H1 (cell line): ENCODE measurements at regions not wholly inside any gene's neighbourhood (a gene's known extent, or its start where the extent isn't known, plus 50 kb on each side); places are given as distances from the start of the nearest gene placed in this dataset.

Experiments used
- CTCF ChIA-PET: fragments of 300-600 bp; sonication (Branson Sonifier 250); formaldehyde crosslinking; loops from one replicate; lab custom pipeline; 2021; ENCODE audit not compliant: partially characterized antibody; lab: Charles Lee
- POLR2A ChIA-PET: fragments of 300-600 bp; sonication (Branson Sonifier 250); formaldehyde crosslinking; loops from one replicate; lab custom pipeline; 2021; ENCODE audit warnings: inconsistent platforms; ENCODE audit not compliant: partially characterized antibody; lab: Charles Lee
- DNase-seq, 2 experiments: peaks; one replicate each; pipeline versions ENCODE4 v3.0.0 to v3.0.0-alpha.2; 2010 to 2022; ENCODE audit warnings: low spot score in 2 of 2, low read depth in 1 of 2, mixed read lengths in 1 of 2
- FAIRE-seq: peaks from 2 replicates; lab custom pipeline; 2011; peaks lifted over from hg19 to GRCh38; lab: Jason Lieb, UNC
- H2AFZ ChIP-seq: 2 replicates; pipeline ENCODE4 v1.8.1; 2012; ENCODE audit warnings: low read length, inconsistent platforms
- H2AK5ac ChIP-seq: 2 replicates; pipeline ENCODE4 v1.6.1; 2013; ENCODE audit warnings: low read depth, low read length
- H2BK120ac ChIP-seq: replicated peaks from 2 replicates; pipeline ENCODE3; 2013; ENCODE audit warnings: low read depth, low read length, inconsistent platforms
- H2BK12ac ChIP-seq: 2 replicates; pipeline ENCODE4 v1.6.1; 2013; ENCODE audit warnings: low read depth, low read length
- H2BK15ac ChIP-seq: 2 replicates; pipeline ENCODE4 v1.6.1; 2013; ENCODE audit warnings: low read length
- H2BK20ac ChIP-seq: 2 replicates; pipeline ENCODE4 v1.6.1; 2013; ENCODE audit warnings: low read length
- H2BK5ac ChIP-seq: 2 replicates; pipeline ENCODE4 v1.6.1; 2013; ENCODE audit warnings: low read depth, low read length
- H3K14ac ChIP-seq: 2 replicates; pipeline ENCODE4 v1.6.1; 2013; ENCODE audit warnings: inconsistent platforms; ENCODE audit not compliant: insufficient read length
- H3K18ac ChIP-seq: 2 replicates; pipeline ENCODE4 v1.6.1; 2013; ENCODE audit warnings: low read length; ENCODE audit errors: extremely low read depth
- H3K23ac ChIP-seq: 2 replicates; pipeline ENCODE4 v1.6.1; 2013; ENCODE audit warnings: inconsistent platforms; ENCODE audit not compliant: insufficient read length
- H3K23me2 ChIP-seq: 2 replicates; pipeline ENCODE4 v1.6.1; 2013; ENCODE audit warnings: low read depth, low read length
- H3K27ac ChIP-seq: 2 replicates; pipeline ENCODE4 v1.6.1; 2011; ENCODE audit warnings: low read depth, low read length, inconsistent platforms
- H3K27me3 ChIP-seq, 4 experiments: replicated peaks in 1 of 4; 1 replicate in 1 of 4; 2 replicates in 3 of 4; pipeline versions ENCODE4 v1.6.1 to v1.8.1; 2011 to 2013; ENCODE audit warnings: low read length in 3 of 4, mild to moderate bottlenecking in 3 of 4, inconsistent platforms in 2 of 4, mixed read lengths in 2 of 4, moderate library complexity in 1 of 4; ENCODE audit not compliant: control insufficient read depth in 3 of 4, insufficient read depth in 3 of 4; ENCODE audit errors: extremely low read depth in 1 of 4
- H3K36me3 ChIP-seq, 4 experiments: 2 replicates each; pipeline versions ENCODE4 v1.6.1 to v1.8.1; 2011 to 2013; ENCODE audit warnings: mild to moderate bottlenecking in 4 of 4, low read length in 3 of 4, moderate library complexity in 2 of 4, control low read depth in 1 of 4, inconsistent platforms in 1 of 4; ENCODE audit not compliant: insufficient read depth in 4 of 4, control insufficient read depth in 2 of 4
- H3K4ac ChIP-seq: replicated peaks from 2 replicates; pipeline ENCODE3; 2013; ENCODE audit warnings: low read length, low read depth, mixed read lengths, inconsistent platforms; ENCODE audit not compliant: insufficient read length
- H3K4me1 ChIP-seq, 4 experiments: replicated peaks in 1 of 4; 1 replicate in 1 of 4; 2 replicates in 3 of 4; pipeline versions ENCODE4 v1.6.1 to v1.8.1; 2011 to 2013; ENCODE audit warnings: low read length in 3 of 4, inconsistent platforms in 2 of 4, mixed read lengths in 1 of 4; ENCODE audit not compliant: insufficient read depth in 4 of 4, control insufficient read depth in 3 of 4
- H3K4me2 ChIP-seq, 2 experiments: 2 replicates each; pipeline versions ENCODE4 v1.6.1 to v1.8.1; 2011 to 2013; ENCODE audit warnings: low read depth in 2 of 2, low read length in 2 of 2, control low read depth in 1 of 2, inconsistent platforms in 1 of 2, mild to moderate bottlenecking in 1 of 2; ENCODE audit not compliant: insufficient read depth in 1 of 2
- H3K4me3 ChIP-seq, 4 experiments: fragments of 200-600, 300-600 bp in 1 of 4; sonication (generic), shearing (Covaris generic), sonication (Bioruptor Twin) in 1 of 4; 2 replicates each; pipeline versions ENCODE4 v1.5.1 to v1.8.1; 2011 to 2016; ENCODE audit warnings: low read length in 4 of 4, low read depth in 3 of 4, control low read depth in 2 of 4, inconsistent platforms in 2 of 4, mild to moderate bottlenecking in 2 of 4, mixed read lengths in 1 of 4, moderate library complexity in 1 of 4; ENCODE audit not compliant: insufficient read depth in 2 of 4; ENCODE audit errors: extremely low read depth in 1 of 4
- H3K56ac ChIP-seq: replicated peaks from 2 replicates; pipeline ENCODE3; 2013; ENCODE audit warnings: low read depth, mild to moderate bottlenecking, mixed read lengths, low read length, inconsistent platforms; ENCODE audit not compliant: insufficient read length
- H3K79me1 ChIP-seq: 2 replicates; pipeline ENCODE4 v1.6.1; 2013; ENCODE audit warnings: low read depth, low read length, control low read depth
- H3K79me2 ChIP-seq, 2 experiments: 2 replicates each; pipeline versions ENCODE4 v1.6.1 to v1.8.1; 2012 to 2013; ENCODE audit warnings: low read length in 2 of 2, mild to moderate bottlenecking in 2 of 2, inconsistent platforms in 1 of 2; ENCODE audit not compliant: insufficient read depth in 2 of 2, control insufficient read depth in 1 of 2
- H3K9ac ChIP-seq, 4 experiments: replicated peaks in 1 of 4; 1 replicate in 1 of 4; 2 replicates in 3 of 4; pipeline versions ENCODE4 v1.6.1 to v1.8.1; 2011 to 2013; ENCODE audit warnings: low read depth in 3 of 4, low read length in 3 of 4, control low read depth in 2 of 4, mild to moderate bottlenecking in 2 of 4, moderate library complexity in 2 of 4, inconsistent platforms in 1 of 4; ENCODE audit errors: extremely low read depth in 1 of 4
- H3K9me3 ChIP-seq, 2 experiments: 2 replicates each; pipeline versions ENCODE4 v1.6.1 to v1.8.1; 2012 to 2013; ENCODE audit warnings: mild to moderate bottlenecking in 2 of 2, moderate library complexity in 2 of 2, control low read depth in 1 of 2, inconsistent platforms in 1 of 2, low read depth in 1 of 2, low read length in 1 of 2, mixed read lengths in 1 of 2; ENCODE audit not compliant: insufficient read depth in 2 of 2
- H4K20me1 ChIP-seq, 2 experiments: replicated peaks in 1 of 2; 2 replicates each; pipeline versions ENCODE3 to v1.8.1; 2011 to 2013; ENCODE audit warnings: inconsistent platforms in 2 of 2, low read length in 2 of 2, mild to moderate bottlenecking in 1 of 2; ENCODE audit not compliant: insufficient read depth in 2 of 2, control insufficient read depth in 1 of 2
- H4K5ac ChIP-seq: 2 replicates; pipeline ENCODE4 v1.6.1; 2013; ENCODE audit warnings: low read length, low read depth, mixed read lengths, inconsistent platforms; ENCODE audit not compliant: insufficient read length
- H4K8ac ChIP-seq: 2 replicates; pipeline ENCODE4 v1.8.0; 2013; ENCODE audit warnings: mild to moderate bottlenecking, moderate library complexity, low read length, inconsistent platforms; ENCODE audit not compliant: insufficient read depth; ENCODE audit errors: extremely low read depth
- H4K91ac ChIP-seq: replicated peaks from 2 replicates; pipeline ENCODE3; 2013; ENCODE audit warnings: low read length, mixed read lengths, inconsistent platforms; ENCODE audit not compliant: insufficient read length
- BRCA1 ChIP-seq: IDR thresholded peaks from 2 replicates; pipeline ENCODE4 v1.6.1; 2012; ENCODE audit warnings: low read depth, low read length, improper control_type of control experiment
- CBX8 ChIP-seq: fragments of 300-800, 300-1000 bp; sonication (generic); IDR thresholded peaks from 2 replicates; pipeline ENCODE4 v1.7.1; 2016; ENCODE audit warnings: low read depth, low read length, borderline replicate concordance
- CTBP2 ChIP-seq: IDR thresholded peaks from 2 replicates; pipeline ENCODE4 v1.7.0; 2011; ENCODE audit warnings: borderline replicate concordance, mild to moderate bottlenecking, moderate library complexity, mixed read lengths, low read length; ENCODE audit not compliant: insufficient read depth, insufficient read length
- EZH2 ChIP-seq: fragments of 200-600 bp; sonication (generic); IDR thresholded peaks from 2 replicates; pipeline ENCODE4 v1.7.1; 2012; ENCODE audit warnings: low read depth, mild to moderate bottlenecking, moderate library complexity, low read length, inconsistent platforms; ENCODE audit not compliant: severe bottlenecking
- GABPA ChIP-seq: IDR thresholded peaks from 2 replicates; pipeline ENCODE4 v1.6.1; 2011; ENCODE audit warnings: mild to moderate bottlenecking, low read length, moderate library complexity, borderline replicate concordance; ENCODE audit not compliant: insufficient read depth
- JUN ChIP-seq: IDR thresholded peaks from 2 replicates; pipeline ENCODE4 v1.6.1; 2011; ENCODE audit warnings: low read depth, mild to moderate bottlenecking, improper control_type of control experiment, low read length
- NANOG ChIP-seq: IDR thresholded peaks from 2 replicates; pipeline ENCODE4 v1.6.1; 2011; ENCODE audit warnings: low read length, low read depth, mild to moderate bottlenecking, inconsistent platforms; ENCODE audit not compliant: insufficient read depth, poor library complexity, severe bottlenecking
- SAP30 ChIP-seq: fragments of 300-600 bp; sonication (generic); IDR thresholded peaks from 2 replicates; pipeline ENCODE4 v1.7.1; 2012; ENCODE audit warnings: low read length, moderate library complexity, mild to moderate bottlenecking, inconsistent platforms; ENCODE audit not compliant: insufficient read depth, insufficient replicate concordance
- SIN3A ChIP-seq, 2 experiments: IDR thresholded peaks in 1 of 2; conservative IDR thresholded peaks in 1 of 2; 2 replicates each; pipeline ENCODE4 v1.6.1; 2011 to 2012; ENCODE audit warnings: low read length in 2 of 2, improper control_type of control experiment in 1 of 2, low read depth in 1 of 2, mild to moderate bottlenecking in 1 of 2
- SIRT6 ChIP-seq: IDR thresholded peaks from one replicate; pipeline ENCODE4 v1.7.1; 2012; ENCODE audit warnings: low read length, inconsistent platforms
- SIX5 ChIP-seq: IDR thresholded peaks from 2 replicates; pipeline ENCODE4 v1.6.1; 2011; ENCODE audit warnings: mild to moderate bottlenecking, low read depth, low read length
- SP1 ChIP-seq: IDR thresholded peaks from 2 replicates; pipeline ENCODE4 v1.6.1; 2011; ENCODE audit warnings: low read depth, low read length
- TEAD4 ChIP-seq: IDR thresholded peaks from 2 replicates; pipeline ENCODE4 v1.6.1; 2012; ENCODE audit warnings: low read depth, low read length, inconsistent platforms, mixed read lengths

- no peak for TF ChIP-seq CTBP2
Measured at GRCh38 chr2:138247302-138247701, 254.3 kb upstream of the SPOPL start (continued).

GRCh38 chr2:138249207-138249606 lies 252.4 kb upstream of the SPOPL start:
- Histone ChIP-seq H3K79me2 (no peaks in the 10 kb centered on the region), H3K4me3 (no peak overlapping the region), H3K56ac (no peak overlapping the region), H2AFZ (no peak overlapping the region), H3K18ac (no peak overlapping the region), H2BK5ac (no peak overlapping the region), H3K9ac (no peak overlapping the region), H3K36me3 (no peaks in the 10 kb centered on the region), H2BK15ac (no peak overlapping the region), H2BK120ac (no peak overlapping the region), H2BK12ac (no peak overlapping the region), H2AK5ac (no peak overlapping the region), H3K14ac (no peak overlapping the region), H4K20me1 (no peaks in the 10 kb centered on the region), H3K4me2 (no peak overlapping the region), H3K23me2 (no peaks in the 10 kb centered on the region), H4K8ac (no peak overlapping the region), H3K27ac (no peak overlapping the region), H3K4me1 (peaks cover 0 to 4% (median 2%) of the 10 kb centered on the region in 4 experiments; a peak in 2 of 7 replicates), H3K23ac (no peak overlapping the region), H3K27me3 (no peaks in the 10 kb centered on the region), H4K5ac (no peak overlapping the region), H4K91ac (no peak overlapping the region), H2BK20ac (no peak overlapping the region), H3K9me3 (no peaks in the 10 kb centered on the region), H3K79me1 (no peaks in the 10 kb centered on the region), H3K4ac (no peak overlapping the region)
- FAIRE-seq (no peak), DNase-seq (no peak)
- CTCF ChIA-PET, result interaction anchor here (1.2 to 2.1 kb wide), 2 partner anchors 11 to 130 kb away, joined by 4 to 5 read pairs; no protein-coding TSS in a partner anchor
- POLR2A ChIA-PET, result no interaction called here
- no peak for TF ChIP-seq NANOG
- TF ChIP-seq SAP30, result no peak
- no peak for TF ChIP-seq BRCA1
- no peak for TF ChIP-seq CBX8
- no peak for TF ChIP-seq SIX5
- TF ChIP-seq EZH2, result no peak
- no peak for TF ChIP-seq GABPA
- TF ChIP-seq SP1, result no peak
- no peak for TF ChIP-seq SIRT6
- no peak for TF ChIP-seq SIN3A (conservative IDR thresholded peaks at IDR 0.05 in 1 of 2, IDR thresholded peaks at IDR 0.05 in 1 of 2; ENCODE audit: low read depth in 1 of 2, low read length in 2 of 2)
- no peak for TF ChIP-seq JUN
- TF ChIP-seq TEAD4, result no peak
